H1 (cell line): ENCODE measurements at regions not wholly inside any gene's neighbourhood (a gene's known extent, or its start where the extent isn't known, plus 50 kb on each side); places are given as distances from the start of the nearest gene placed in this dataset.

Experiments
- CTCF ChIA-PET: fragments of 300-600 bp; sonication (Branson Sonifier 250); formaldehyde crosslinking; loops from one replicate; lab custom pipeline; 2021; ENCODE audit not compliant: partially characterized antibody; lab: Charles Lee
- POLR2A ChIA-PET: fragments of 300-600 bp; sonication (Branson Sonifier 250); formaldehyde crosslinking; loops from one replicate; lab custom pipeline; 2021; ENCODE audit warnings: inconsistent platforms; ENCODE audit not compliant: partially characterized antibody; lab: Charles Lee
- DNase-seq, 2 experiments: peaks; one replicate each; pipeline versions ENCODE4 v3.0.0 to v3.0.0-alpha.2; 2010 to 2022; ENCODE audit warnings: low spot score in 2 of 2, low read depth in 1 of 2, mixed read lengths in 1 of 2
- FAIRE-seq: peaks from 2 replicates; lab custom pipeline; 2011; peaks lifted over from hg19 to GRCh38; lab: Jason Lieb, UNC
- H2AFZ ChIP-seq: 2 replicates; pipeline ENCODE4 v1.8.1; 2012; ENCODE audit warnings: low read length, inconsistent platforms
- H2AK5ac ChIP-seq: 2 replicates; pipeline ENCODE4 v1.6.1; 2013; ENCODE audit warnings: low read depth, low read length
- H2BK120ac ChIP-seq: replicated peaks from 2 replicates; pipeline ENCODE3; 2013; ENCODE audit warnings: low read depth, low read length, inconsistent platforms
- H2BK12ac ChIP-seq: 2 replicates; pipeline ENCODE4 v1.6.1; 2013; ENCODE audit warnings: low read depth, low read length
- H2BK15ac ChIP-seq: 2 replicates; pipeline ENCODE4 v1.6.1; 2013; ENCODE audit warnings: low read length
- H2BK20ac ChIP-seq: 2 replicates; pipeline ENCODE4 v1.6.1; 2013; ENCODE audit warnings: low read length
- H2BK5ac ChIP-seq: 2 replicates; pipeline ENCODE4 v1.6.1; 2013; ENCODE audit warnings: low read depth, low read length
- H3K14ac ChIP-seq: 2 replicates; pipeline ENCODE4 v1.6.1; 2013; ENCODE audit warnings: inconsistent platforms; ENCODE audit not compliant: insufficient read length
- H3K18ac ChIP-seq: 2 replicates; pipeline ENCODE4 v1.6.1; 2013; ENCODE audit warnings: low read length; ENCODE audit errors: extremely low read depth
- H3K23ac ChIP-seq: 2 replicates; pipeline ENCODE4 v1.6.1; 2013; ENCODE audit warnings: inconsistent platforms; ENCODE audit not compliant: insufficient read length
- H3K23me2 ChIP-seq: 2 replicates; pipeline ENCODE4 v1.6.1; 2013; ENCODE audit warnings: low read depth, low read length
- H3K27ac ChIP-seq: 2 replicates; pipeline ENCODE4 v1.6.1; 2011; ENCODE audit warnings: low read depth, low read length, inconsistent platforms
- H3K27me3 ChIP-seq, 4 experiments: replicated peaks in 1 of 4; 1 replicate in 1 of 4; 2 replicates in 3 of 4; pipeline versions ENCODE4 v1.6.1 to v1.8.1; 2011 to 2013; ENCODE audit warnings: low read length in 3 of 4, mild to moderate bottlenecking in 3 of 4, inconsistent platforms in 2 of 4, mixed read lengths in 2 of 4, moderate library complexity in 1 of 4; ENCODE audit not compliant: control insufficient read depth in 3 of 4, insufficient read depth in 3 of 4; ENCODE audit errors: extremely low read depth in 1 of 4
- H3K36me3 ChIP-seq, 4 experiments: 2 replicates each; pipeline versions ENCODE4 v1.6.1 to v1.8.1; 2011 to 2013; ENCODE audit warnings: mild to moderate bottlenecking in 4 of 4, low read length in 3 of 4, moderate library complexity in 2 of 4, control low read depth in 1 of 4, inconsistent platforms in 1 of 4; ENCODE audit not compliant: insufficient read depth in 4 of 4, control insufficient read depth in 2 of 4
- H3K4ac ChIP-seq: replicated peaks from 2 replicates; pipeline ENCODE3; 2013; ENCODE audit warnings: low read length, low read depth, mixed read lengths, inconsistent platforms; ENCODE audit not compliant: insufficient read length
- H3K4me1 ChIP-seq, 4 experiments: replicated peaks in 1 of 4; 1 replicate in 1 of 4; 2 replicates in 3 of 4; pipeline versions ENCODE4 v1.6.1 to v1.8.1; 2011 to 2013; ENCODE audit warnings: low read length in 3 of 4, inconsistent platforms in 2 of 4, mixed read lengths in 1 of 4; ENCODE audit not compliant: insufficient read depth in 4 of 4, control insufficient read depth in 3 of 4
- H3K4me2 ChIP-seq, 2 experiments: 2 replicates each; pipeline versions ENCODE4 v1.6.1 to v1.8.1; 2011 to 2013; ENCODE audit warnings: low read depth in 2 of 2, low read length in 2 of 2, control low read depth in 1 of 2, inconsistent platforms in 1 of 2, mild to moderate bottlenecking in 1 of 2; ENCODE audit not compliant: insufficient read depth in 1 of 2
- H3K4me3 ChIP-seq, 4 experiments: fragments of 200-600, 300-600 bp in 1 of 4; sonication (generic), shearing (Covaris generic), sonication (Bioruptor Twin) in 1 of 4; 2 replicates each; pipeline versions ENCODE4 v1.5.1 to v1.8.1; 2011 to 2016; ENCODE audit warnings: low read length in 4 of 4, low read depth in 3 of 4, control low read depth in 2 of 4, inconsistent platforms in 2 of 4, mild to moderate bottlenecking in 2 of 4, mixed read lengths in 1 of 4, moderate library complexity in 1 of 4; ENCODE audit not compliant: insufficient read depth in 2 of 4; ENCODE audit errors: extremely low read depth in 1 of 4
- H3K56ac ChIP-seq: replicated peaks from 2 replicates; pipeline ENCODE3; 2013; ENCODE audit warnings: low read depth, mild to moderate bottlenecking, mixed read lengths, low read length, inconsistent platforms; ENCODE audit not compliant: insufficient read length
- H3K79me1 ChIP-seq: 2 replicates; pipeline ENCODE4 v1.6.1; 2013; ENCODE audit warnings: low read depth, low read length, control low read depth
- H3K79me2 ChIP-seq, 2 experiments: 2 replicates each; pipeline versions ENCODE4 v1.6.1 to v1.8.1; 2012 to 2013; ENCODE audit warnings: low read length in 2 of 2, mild to moderate bottlenecking in 2 of 2, inconsistent platforms in 1 of 2; ENCODE audit not compliant: insufficient read depth in 2 of 2, control insufficient read depth in 1 of 2
- H3K9ac ChIP-seq, 4 experiments: replicated peaks in 1 of 4; 1 replicate in 1 of 4; 2 replicates in 3 of 4; pipeline versions ENCODE4 v1.6.1 to v1.8.1; 2011 to 2013; ENCODE audit warnings: low read depth in 3 of 4, low read length in 3 of 4, control low read depth in 2 of 4, mild to moderate bottlenecking in 2 of 4, moderate library complexity in 2 of 4, inconsistent platforms in 1 of 4; ENCODE audit errors: extremely low read depth in 1 of 4
- H3K9me3 ChIP-seq, 2 experiments: 2 replicates each; pipeline versions ENCODE4 v1.6.1 to v1.8.1; 2012 to 2013; ENCODE audit warnings: mild to moderate bottlenecking in 2 of 2, moderate library complexity in 2 of 2, control low read depth in 1 of 2, inconsistent platforms in 1 of 2, low read depth in 1 of 2, low read length in 1 of 2, mixed read lengths in 1 of 2; ENCODE audit not compliant: insufficient read depth in 2 of 2
- H4K20me1 ChIP-seq, 2 experiments: replicated peaks in 1 of 2; 2 replicates each; pipeline versions ENCODE3 to v1.8.1; 2011 to 2013; ENCODE audit warnings: inconsistent platforms in 2 of 2, low read length in 2 of 2, mild to moderate bottlenecking in 1 of 2; ENCODE audit not compliant: insufficient read depth in 2 of 2, control insufficient read depth in 1 of 2
- H4K5ac ChIP-seq: 2 replicates; pipeline ENCODE4 v1.6.1; 2013; ENCODE audit warnings: low read length, low read depth, mixed read lengths, inconsistent platforms; ENCODE audit not compliant: insufficient read length
- H4K8ac ChIP-seq: 2 replicates; pipeline ENCODE4 v1.8.0; 2013; ENCODE audit warnings: mild to moderate bottlenecking, moderate library complexity, low read length, inconsistent platforms; ENCODE audit not compliant: insufficient read depth; ENCODE audit errors: extremely low read depth
- H4K91ac ChIP-seq: replicated peaks from 2 replicates; pipeline ENCODE3; 2013; ENCODE audit warnings: low read length, mixed read lengths, inconsistent platforms; ENCODE audit not compliant: insufficient read length
- E2F6 ChIP-seq: IDR thresholded peaks from 2 replicates; pipeline ENCODE4 v1.6.1; 2012; ENCODE audit warnings: inconsistent platforms
- MAFK ChIP-seq: IDR thresholded peaks from 2 replicates; pipeline ENCODE4 v1.6.1; 2012; ENCODE audit warnings: low read depth, mild to moderate bottlenecking, improper control_type of control experiment, low read length
- RXRA ChIP-seq: IDR thresholded peaks from 2 replicates; pipeline ENCODE4 v1.6.1; 2011; ENCODE audit warnings: low read depth, mild to moderate bottlenecking, low read length, moderate library complexity; ENCODE audit not compliant: insufficient read depth
- WGBS, 2 experiments: shearing (Covaris generic) in 1 of 2; methylation state at CpG; one replicate each; pipeline versions ENCODE4 v1.1.6 to v1.1.7; 2013 to 2015; ENCODE audit warnings: low lambda C conversion rate in 2 of 2, mixed read lengths in 2 of 2, inconsistent platforms in 1 of 2, low coverage in 1 of 2, missing lambda C conversion rate in 1 of 2; ENCODE audit not compliant: insufficient replicate concordance in 2 of 2, insufficient coverage in 1 of 2, insufficient read length in 1 of 2; ENCODE audit errors: extremely low coverage in 1 of 2, missing lambda C conversion rate in 1 of 2; 5-methylcytosine and 5-hydroxymethylcytosine counted together

DNA sequence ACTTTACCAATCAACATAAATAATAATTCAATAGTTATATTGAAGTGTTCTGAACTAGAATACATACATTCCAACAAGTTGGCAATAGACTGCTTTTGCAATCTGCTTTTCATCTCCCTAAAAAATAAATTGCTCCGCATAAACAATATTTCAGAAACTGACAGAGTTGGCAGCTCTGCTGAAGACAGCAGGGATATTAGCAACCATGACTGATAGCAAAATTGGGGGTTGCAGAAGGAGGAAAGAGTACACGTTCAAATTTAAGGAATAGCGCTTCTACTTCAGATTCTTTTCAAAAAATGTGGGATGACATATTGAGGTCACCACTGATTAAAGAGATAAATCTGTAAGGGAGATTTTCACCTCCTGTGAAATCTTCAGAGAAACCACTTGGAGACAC lies 521.2 kb downstream of the DTWD2 start:
- no peak overlapping the region for H3K4me2 ChIP-seq
- H3K79me1 ChIP-seq: no peaks in the 10 kb centered on the region
- no peak overlapping the region for H2BK5ac ChIP-seq
- no peak overlapping the region for H3K27ac ChIP-seq
- TF ChIP-seq MAFK: no peak
- no peak for TF ChIP-seq RXRA
- no peak for TF ChIP-seq E2F6
- TF ChIP-seq, all 59 proteins: peak for 0
- H2BK12ac ChIP-seq: no peak overlapping the region
- no peak overlapping the region for H2AFZ ChIP-seq
- H3K9me3 ChIP-seq: no peaks in the 10 kb centered on the region
- 69% methylated on average over 3 of the region's 3 CpGs; no CpG with 5 or more reads in 1 of the 2 experiments for WGBS, 2 experiments
- H3K36me3 ChIP-seq: no peaks in the 10 kb centered on the region
- H3K4ac ChIP-seq: no peak overlapping the region
- DNase-seq (no peak), FAIRE-seq (no peak)
- ChIA-PET POLR2A (no interaction called here), CTCF (interaction anchor here (0.9 kb wide), 1 partner anchor 1012 kb away, joined by 3 read pairs; no protein-coding TSS in a partner anchor)
- H2BK15ac ChIP-seq: no peak overlapping the region
- H3K18ac ChIP-seq: no peak overlapping the region
- no peaks in the 10 kb centered on the region for H4K20me1 ChIP-seq
- no peak overlapping the region for H4K91ac ChIP-seq
- no peaks in the 10 kb centered on the region for H3K79me2 ChIP-seq
- H3K27me3 ChIP-seq: no peaks in the 10 kb centered on the region
- H3K14ac ChIP-seq: no peak overlapping the region
- no peak overlapping the region for H4K8ac ChIP-seq
- no peaks in the 10 kb centered on the region for H3K23me2 ChIP-seq
- H3K4me1 ChIP-seq: no peaks in the 10 kb centered on the region
- H3K4me3 ChIP-seq: no peak overlapping the region
- no peak overlapping the region for H2BK120ac ChIP-seq
- no peak overlapping the region for H3K56ac ChIP-seq
- H2BK20ac ChIP-seq: no peak overlapping the region
- no peak overlapping the region for H2AK5ac ChIP-seq
- H3K23ac ChIP-seq: no peak overlapping the region
- H4K5ac ChIP-seq: no peak overlapping the region
- H3K9ac ChIP-seq: no peak overlapping the region
